ENCODE measurements at regions not wholly inside any gene's neighbourhood (a gene's known extent, or its start where the extent isn't known, plus 50 kb on each side); places are given as distances from the start of the nearest gene placed in this dataset.

GRCh38 chr9:135209852-135210251 lies 122.4 kb downstream of the OLFM1 start:
- H3K9me3 Mint-ChIP-seq = peaks cover 20% of the 10 kb centered on the region
- H3K4me3 Mint-ChIP-seq = no peak overlapping the region
- no peaks in the 10 kb centered on the region for H3K27me3 Mint-ChIP-seq
- no peaks in the 10 kb centered on the region for H3K4me1 Mint-ChIP-seq (ENCODE audit: low read depth)
- H3K36me3 Mint-ChIP-seq (ENCODE audit: low read depth) = no peaks in the 10 kb centered on the region
- intact Hi-C loops (cut with micrococcal nuclease) = no loop called here
- no peak overlapping the region for H3K27ac Mint-ChIP-seq

GRCh38 chr9:135210676-135211523 lies 123.4 kb downstream of the OLFM1 start:
- intact Hi-C loops (cut with micrococcal nuclease) = no loop called here
- H3K4me1 Mint-ChIP-seq (ENCODE audit: low read depth) = no peaks in the 10 kb centered on the region
- no peak overlapping the region for H3K4me3 Mint-ChIP-seq
- H3K27me3 Mint-ChIP-seq = peaks cover under 1% of the 10 kb centered on the region
- peaks cover 20% of the 10 kb centered on the region for H3K9me3 Mint-ChIP-seq
- no peaks in the 10 kb centered on the region for H3K36me3 Mint-ChIP-seq (ENCODE audit: low read depth)
- no peak overlapping the region for H3K27ac Mint-ChIP-seq

DNA sequence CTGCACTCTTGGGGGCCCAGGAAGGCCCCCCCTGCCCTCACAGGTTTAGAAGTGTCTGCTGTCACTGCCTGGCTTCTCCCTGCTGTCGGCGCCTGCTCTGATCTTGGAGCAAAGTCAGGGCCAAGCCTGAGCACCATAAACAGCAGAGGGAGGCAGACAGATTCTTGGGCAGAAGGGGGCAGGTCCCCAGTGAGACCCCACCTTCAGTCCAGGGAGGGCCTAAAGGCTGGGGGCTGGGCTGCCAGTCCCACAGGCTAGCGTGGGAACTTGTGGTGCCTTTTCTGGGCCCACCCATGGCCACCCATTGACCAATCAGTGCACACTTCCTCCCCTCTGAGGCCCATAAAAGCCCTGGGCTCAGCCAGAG lies 124.0 kb downstream of the OLFM1 start:
- Mint-ChIP-seq H3K36me3 (ENCODE audit: low read depth) (no peaks in the 10 kb centered on the region), H3K9me3 (peaks cover 20% of the 10 kb centered on the region), H3K27me3 (peaks cover 2% of the 10 kb centered on the region), H3K4me1 (ENCODE audit: low read depth) (no peaks in the 10 kb centered on the region), H3K27ac (no peak overlapping the region), H3K4me3 (no peak overlapping the region)
- intact Hi-C loops (cut with micrococcal nuclease) = no loop called here

DNA sequence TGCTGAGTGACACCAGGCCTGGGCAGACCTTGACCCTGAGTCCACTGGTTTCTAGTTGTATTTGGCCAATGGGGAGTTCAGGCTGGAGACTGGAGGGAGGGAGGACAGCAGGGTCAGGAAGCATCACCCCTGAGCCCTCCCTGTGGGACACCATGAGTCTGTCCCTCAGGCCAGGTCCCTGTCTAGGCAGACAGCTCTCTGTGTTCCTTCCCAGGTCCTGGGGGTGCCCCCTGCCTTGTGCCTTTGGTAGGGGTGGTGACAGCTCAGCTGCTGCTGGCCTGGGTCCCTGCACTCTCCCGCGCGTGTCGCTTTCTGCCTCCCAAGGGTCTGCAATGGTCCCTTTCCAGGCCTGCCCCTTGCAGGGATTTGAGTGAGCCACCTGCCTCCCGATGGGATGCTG lies 125.5 kb downstream of the OLFM1 start:
- H3K27ac Mint-ChIP-seq = no peak overlapping the region
- no peaks in the 10 kb centered on the region for H3K36me3 Mint-ChIP-seq (ENCODE audit: low read depth)
- intact Hi-C loops (cut with micrococcal nuclease) = no loop called here
- peaks cover 20% of the 10 kb centered on the region for H3K9me3 Mint-ChIP-seq
- no peak overlapping the region for H3K4me3 Mint-ChIP-seq
- H3K4me1 Mint-ChIP-seq (ENCODE audit: low read depth) = no peaks in the 10 kb centered on the region
- H3K27me3 Mint-ChIP-seq = peaks cover 15% of the 10 kb centered on the region

DNA sequence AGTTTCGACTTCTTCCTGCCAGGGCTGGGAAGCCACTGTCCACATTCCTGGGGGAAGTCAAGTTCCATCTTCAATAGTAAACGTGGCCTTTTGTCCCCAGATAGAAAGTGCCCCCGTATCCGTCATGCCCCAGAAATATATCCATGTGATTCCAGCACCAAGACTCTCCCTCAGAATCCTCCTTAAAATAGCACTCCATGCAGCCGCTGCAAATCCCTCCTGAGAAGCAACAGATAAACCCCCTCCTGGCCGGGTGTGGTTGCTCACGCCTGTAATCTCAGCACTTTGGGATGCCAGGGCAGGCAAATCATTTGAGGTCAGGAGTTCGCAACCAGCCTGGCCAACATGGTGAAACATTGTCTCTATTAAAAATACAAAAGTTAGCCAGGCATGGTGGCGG lies 126.1 kb downstream of the OLFM1 start:
- Mint-ChIP-seq H3K4me1 (ENCODE audit: low read depth) (no peaks in the 10 kb centered on the region), H3K27me3 (peaks cover 18% of the 10 kb centered on the region), H3K4me3 (no peak overlapping the region), H3K36me3 (ENCODE audit: low read depth) (no peaks in the 10 kb centered on the region), H3K27ac (no peak overlapping the region), H3K9me3 (peaks cover 20% of the 10 kb centered on the region)
- intact Hi-C loops (cut with micrococcal nuclease) = no loop called here

- intact Hi-C loops (cut with micrococcal nuclease) = no loop called here
- Mint-ChIP-seq H3K4me3 (no peak overlapping the region), H3K27ac (no peak overlapping the region), H3K27me3 (peaks cover 20% of the 10 kb centered on the region), H3K4me1 (ENCODE audit: low read depth) (no peaks in the 10 kb centered on the region), H3K36me3 (ENCODE audit: low read depth) (no peaks in the 10 kb centered on the region), H3K9me3 (peaks cover 20% of the 10 kb centered on the region)
Measured at GRCh38 chr9:135214054-135214640, 126.7 kb downstream of the OLFM1 start.

DNA sequence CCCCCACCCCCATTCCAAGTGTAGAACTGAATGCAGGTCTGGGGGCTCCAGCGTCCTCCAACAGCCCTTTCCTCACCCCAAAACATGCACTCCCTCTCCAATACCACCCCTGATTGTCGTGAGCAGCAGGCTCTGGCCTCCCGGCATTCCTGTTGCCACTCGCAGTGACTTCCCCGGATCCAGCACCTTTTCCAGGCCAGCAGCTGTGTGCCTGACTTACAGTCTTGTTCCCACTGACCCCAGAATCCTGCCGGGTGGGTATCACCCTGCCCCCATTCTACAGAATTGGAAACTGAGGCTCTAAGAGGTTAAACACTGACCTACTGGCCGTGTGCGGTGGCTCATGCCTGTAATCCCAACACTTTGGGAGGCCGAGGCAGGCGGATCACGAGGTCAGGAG lies 127.2 kb downstream of the OLFM1 start:
- H3K4me1 Mint-ChIP-seq (ENCODE audit: low read depth) = no peaks in the 10 kb centered on the region

GRCh38 chr9:135215571-135216161 lies 128.2 kb downstream of the OLFM1 start:
- Mint-ChIP-seq H3K36me3 (ENCODE audit: low read depth) (no peaks in the 10 kb centered on the region), H3K9me3 (peaks cover 18% of the 10 kb centered on the region), H3K4me3 (no peak overlapping the region), H3K27me3 (peaks cover 20% of the 10 kb centered on the region), H3K4me1 (ENCODE audit: low read depth) (no peaks in the 10 kb centered on the region), H3K27ac (no peak overlapping the region)
- intact Hi-C loops (cut with micrococcal nuclease) = no loop called here

More for the DNA sequence above, 127.2 kb downstream of the OLFM1 start:
- Mint-ChIP-seq H3K27ac (no peak overlapping the region), H3K27me3 (peaks cover 20% of the 10 kb centered on the region), H3K9me3 (peaks cover 20% of the 10 kb centered on the region), H3K4me3 (no peak overlapping the region), H3K36me3 (ENCODE audit: low read depth) (no peaks in the 10 kb centered on the region)
- intact Hi-C loops (cut with micrococcal nuclease) = no loop called here

GRCh38 chr9:135216236-135216635 lies 128.8 kb downstream of the OLFM1 start:
- Mint-ChIP-seq H3K36me3 (ENCODE audit: low read depth) (no peaks in the 10 kb centered on the region), H3K27me3 (peaks cover 20% of the 10 kb centered on the region)
- intact Hi-C loops (cut with micrococcal nuclease) = no loop called here

GRCh38 chr9:135216791-135217441 lies 129.4 kb downstream of the OLFM1 start:
- Mint-ChIP-seq H3K4me3 (no peak overlapping the region), H3K36me3 (ENCODE audit: low read depth) (no peaks in the 10 kb centered on the region), H3K4me1 (ENCODE audit: low read depth) (no peaks in the 10 kb centered on the region), H3K27me3 (peaks cover 20% of the 10 kb centered on the region), H3K9me3 (peaks cover 6% of the 10 kb centered on the region), H3K27ac (no peak overlapping the region)
- intact Hi-C loops (cut with micrococcal nuclease) = no loop called here

More at GRCh38 chr9:135216236-135216635, 128.8 kb downstream of the OLFM1 start:
- H3K4me1 Mint-ChIP-seq (ENCODE audit: low read depth) = no peaks in the 10 kb centered on the region
- H3K27ac Mint-ChIP-seq = no peak overlapping the region
- no peak overlapping the region for H3K4me3 Mint-ChIP-seq
- H3K9me3 Mint-ChIP-seq = peaks cover 12% of the 10 kb centered on the region

GRCh38 chr9:135217836-135218235 lies 130.4 kb downstream of the OLFM1 start:
- peaks cover 20% of the 10 kb centered on the region for H3K27me3 Mint-ChIP-seq
- H3K4me3 Mint-ChIP-seq = no peak overlapping the region
- no peak overlapping the region for H3K27ac Mint-ChIP-seq
- no peaks in the 10 kb centered on the region for H3K36me3 Mint-ChIP-seq (ENCODE audit: low read depth)
- no peaks in the 10 kb centered on the region for H3K9me3 Mint-ChIP-seq
- intact Hi-C loops (cut with micrococcal nuclease) = no loop called here
- H3K4me1 Mint-ChIP-seq (ENCODE audit: low read depth) = no peaks in the 10 kb centered on the region

- no peak overlapping the region for H3K27ac Mint-ChIP-seq
- H3K4me3 Mint-ChIP-seq = no peak overlapping the region
Measured at GRCh38 chr9:135218331-135219225, 131.1 kb downstream of the OLFM1 start.

More at GRCh38 chr9:135218331-135219225, 131.1 kb downstream of the OLFM1 start:
- intact Hi-C loops (cut with micrococcal nuclease) = no loop called here
- peaks cover 20% of the 10 kb centered on the region for H3K27me3 Mint-ChIP-seq
- no peaks in the 10 kb centered on the region for H3K4me1 Mint-ChIP-seq (ENCODE audit: low read depth)
- no peaks in the 10 kb centered on the region for H3K9me3 Mint-ChIP-seq
- no peaks in the 10 kb centered on the region for H3K36me3 Mint-ChIP-seq (ENCODE audit: low read depth)
